GM12878 (cell line): ENCODE measurements at regions not wholly inside any gene's neighbourhood (a gene's known extent, or its start where the extent isn't known, plus 50 kb on each side); places are given as distances from the start of the nearest gene placed in this dataset.

Experiments used
- ATAC-seq: fragments of 200-7000 bp; cut with Tn5 transposase; 3 replicates; pipeline ENCODE4 v1.9.1; 2020; ENCODE audit warnings: mild to moderate bottlenecking, moderate library complexity
- BruUV-seq: library from RNA; stranded (reverse); fragments of 400-500 nt; replicated peaks from 2 replicates; lab custom pipeline; 2021; lab: Mats Ljungman, UMichigan
- CTCF ChIA-PET: fragments of 300-600 bp; sonication (Branson Sonifier 250); formaldehyde crosslinking; extraction: SDS; loops from one replicate; lab custom pipeline; 2021; ENCODE audit warnings: inconsistent platforms; lab: Yijun Ruan, JAX
- POLR2A ChIA-PET: fragments of 350-600 bp; formaldehyde crosslinking; extraction: SDS; loops from one replicate; lab custom pipeline; 2021; ENCODE audit warnings: inconsistent platforms; lab: Charles Lee
- RAD21 ChIA-PET: fragments of 300-600 bp; sonication (Branson Sonifier 250); formaldehyde crosslinking; loops from one replicate; lab custom pipeline; 2023; ENCODE audit warnings: antibody characterized with exemption; ENCODE audit not compliant: unreplicated experiment; lab: Charles Lee
- SMC1A ChIA-PET: fragments of 300-600 bp; sonication (Branson Sonifier 250); formaldehyde crosslinking; loops from one replicate; lab custom pipeline; 2023; ENCODE audit not compliant: unreplicated experiment, uncharacterized antibody; lab: Charles Lee
- DNase-seq: peaks from one replicate; pipeline ENCODE4 v3.0.0-alpha.2; 2011; ENCODE audit warnings: low read depth, low spot score
- FAIRE-seq: peaks from 3 replicates; lab custom pipeline; 2011; peaks lifted over from hg19 to GRCh38; lab: Jason Lieb, UNC
- H2AFZ ChIP-seq: 2 replicates; pipeline ENCODE4 v1.6.0; 2011; ENCODE audit warnings: low read depth, low read length, control low read depth; ENCODE audit not compliant: control insufficient read depth
- H3K27ac ChIP-seq: 2 replicates; pipeline ENCODE4 v1.5.1; 2011; ENCODE audit warnings: control low read depth; ENCODE audit not compliant: control insufficient read depth, insufficient read depth
- H3K27me3 ChIP-seq, 2 experiments: replicated peaks in 1 of 2; 2 replicates each; pipeline versions ENCODE4 v1.6.0 to v1.6.1; 2011; ENCODE audit warnings: low read length in 1 of 2; ENCODE audit not compliant: control insufficient read depth in 2 of 2, insufficient read depth in 2 of 2
- H3K36me3 ChIP-seq, 2 experiments: 2 replicates each; pipeline ENCODE4 v1.5.1; 2011; ENCODE audit warnings: low read length in 1 of 2; ENCODE audit not compliant: control insufficient read depth in 2 of 2, insufficient read depth in 2 of 2
- H3K4me1 ChIP-seq: 2 replicates; pipeline ENCODE4 v1.6.1; 2011; ENCODE audit warnings: mild to moderate bottlenecking, low read length, moderate library complexity, mixed read lengths; ENCODE audit not compliant: control insufficient read depth, insufficient read depth
- H3K4me2 ChIP-seq: 2 replicates; pipeline ENCODE4 v1.6.0; 2011; ENCODE audit warnings: control low read depth; ENCODE audit not compliant: control insufficient read depth, insufficient read depth
- H3K4me3 ChIP-seq: fragments of 200-600 bp; sonication (generic); 2 replicates; pipeline ENCODE4 v1.5.1; 2016
- H3K79me2 ChIP-seq: 2 replicates; pipeline ENCODE4 v1.6.0; 2011; ENCODE audit warnings: low read length; ENCODE audit not compliant: control insufficient read depth, insufficient read depth
- H3K9ac ChIP-seq: 2 replicates; pipeline ENCODE4 v1.8.0; 2011; ENCODE audit warnings: low read length, control low read depth, mixed read lengths; ENCODE audit not compliant: control insufficient read depth, insufficient read depth
- H3K9me3 ChIP-seq: replicated peaks from 3 replicates; pipeline ENCODE4 v1.5.1; 2011; ENCODE audit warnings: mild to moderate bottlenecking, low read length; ENCODE audit not compliant: control insufficient read depth, insufficient read depth
- H4K20me1 ChIP-seq: 2 replicates; pipeline ENCODE4 v1.6.0; 2011; ENCODE audit not compliant: control insufficient read depth, insufficient read depth
- ASH2L ChIP-seq: fragments of 300-600, 200-600 bp; sonication (generic); IDR thresholded peaks from 2 replicates; pipeline ENCODE4 v1.6.1; 2017; ENCODE audit warnings: low read depth, mild to moderate bottlenecking, borderline replicate concordance
- BHLHE40 ChIP-seq, 2 experiments: fragments of 450-650 bp in 1 of 2; IDR thresholded peaks; 2 replicates each; pipeline ENCODE4 v1.6.1; 2011 to 2017; ENCODE audit warnings: low read depth in 2 of 2, borderline replicate concordance in 1 of 2, improper control_type of control experiment in 1 of 2, low read length in 1 of 2, mild to moderate bottlenecking in 1 of 2
- CHD1 ChIP-seq: IDR thresholded peaks from 2 replicates; pipeline ENCODE4 v1.6.1; 2012; ENCODE audit warnings: low read depth, low read length, improper control_type of control experiment
- CREM ChIP-seq: IDR thresholded peaks from 2 replicates; pipeline ENCODE4 v1.6.1; 2014; ENCODE audit warnings: antibody characterized with exemption, low read depth
- HCFC1 ChIP-seq: fragments of 150-350 bp; IDR thresholded peaks from 2 replicates; pipeline ENCODE4 v1.6.1; 2014; ENCODE audit warnings: low read length
- JUND ChIP-seq: IDR thresholded peaks from 2 replicates; pipeline ENCODE4 v1.6.1; 2012; ENCODE audit warnings: low read depth, mild to moderate bottlenecking, low read length, improper control_type of control experiment, moderate library complexity
- NFYB ChIP-seq: IDR thresholded peaks from 2 replicates; pipeline ENCODE4 v1.6.1; 2011; ENCODE audit warnings: low read depth, mild to moderate bottlenecking, low read length, improper control_type of control experiment, moderate library complexity; ENCODE audit not compliant: insufficient read depth
- NRF1 ChIP-seq: conservative IDR thresholded peaks from 2 replicates; pipeline ENCODE4 v1.6.1; 2011; ENCODE audit warnings: mild to moderate bottlenecking, low read depth, low read length, improper control_type of control experiment
- SMAD1 ChIP-seq: fragments of 450-650 bp; IDR thresholded peaks from 2 replicates; pipeline ENCODE4 v1.6.1; 2018; ENCODE audit warnings: mild to moderate bottlenecking, low read depth; ENCODE audit not compliant: partially characterized antibody
- SPI1 ChIP-seq: IDR thresholded peaks from 2 replicates; pipeline ENCODE4 v1.6.1; 2011; ENCODE audit warnings: low read depth, mild to moderate bottlenecking, low read length, moderate library complexity, borderline replicate concordance; ENCODE audit not compliant: insufficient read depth
- TCF3 ChIP-seq: IDR thresholded peaks from 2 replicates; pipeline ENCODE4 v1.6.1; 2012; ENCODE audit warnings: low read depth, mild to moderate bottlenecking, low read length, borderline replicate concordance; ENCODE audit not compliant: insufficient read depth
- WRNIP1 ChIP-seq: IDR thresholded peaks from 2 replicates; pipeline ENCODE4 v1.6.1; 2011; ENCODE audit warnings: low read depth, low read length, improper control_type of control experiment, borderline replicate concordance
- WGBS: methylation state at CpG from one replicate; pipeline ENCODE4 v1.1.6; 2016; ENCODE audit warnings: low lambda C conversion rate; ENCODE audit not compliant: insufficient replicate concordance, insufficient coverage; ENCODE audit errors: missing lambda C conversion rate; 5-methylcytosine and 5-hydroxymethylcytosine counted together
- in situ Hi-C: fragments of 300-500 bp; cut with MboI; formaldehyde crosslinking; loops from 9 replicates; pipeline ENCODE4 v1.14.3; 2018; ENCODE audit warnings: mixed read lengths
- intact Hi-C: fragments of 100-400 bp; cut with micrococcal nuclease; formaldehyde crosslinking; loops from one replicate; pipeline ENCODE4 v1.14.2; 2022; ENCODE audit not compliant: unreplicated experiment
- TF ChIP-seq, protein P1 (sequence below): fragments of 450-650 bp; formaldehyde crosslinking; IDR thresholded peaks from 2 replicates; pipeline ENCODE4 v1.4.0; 2022; ENCODE audit warnings: mild to moderate bottlenecking, moderate library complexity
- TF ChIP-seq, protein P2 (sequence below): fragments of 450-650 bp; IDR thresholded peaks from 2 replicates; pipeline ENCODE4 v1.6.1; 2017; ENCODE audit warnings: mild to moderate bottlenecking, moderate library complexity
- TF ChIP-seq, protein P3 (sequence below): IDR thresholded peaks from 2 replicates; pipeline ENCODE4 v1.6.1; 2011; ENCODE audit warnings: low read depth, low read length, improper control_type of control experiment, borderline replicate concordance
- TF ChIP-seq, protein P4 (sequence below): IDR thresholded peaks from 2 replicates; pipeline ENCODE4 v1.6.1; 2011; ENCODE audit warnings: borderline replicate concordance, low read depth, mild to moderate bottlenecking, moderate library complexity, mixed read lengths, low read length; ENCODE audit not compliant: insufficient read depth; ENCODE audit errors: extremely low read length

DNA sequence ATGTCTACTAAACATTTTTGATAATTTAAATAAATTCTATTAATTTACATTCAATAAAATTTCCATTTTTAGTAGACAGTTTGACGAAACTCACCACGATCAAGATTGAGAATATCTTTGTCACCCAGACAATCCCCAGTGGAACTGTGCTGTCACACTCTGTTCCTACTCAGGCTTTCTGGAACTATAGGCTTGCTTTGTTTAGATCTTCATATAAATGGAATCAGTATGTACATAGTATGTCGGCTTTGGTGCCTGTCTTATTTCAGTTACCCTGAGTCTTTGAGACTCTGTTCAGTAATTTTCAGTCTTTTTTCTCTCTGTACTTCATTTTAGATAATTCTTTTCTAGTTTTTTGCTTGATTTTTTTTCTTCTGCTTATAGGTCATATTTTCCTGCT is 163.5 kb upstream of the EMCN start:
- no peak overlapping the region for H2AFZ ChIP-seq
- no peak overlapping the region for H3K27ac ChIP-seq
- H3K4me3 ChIP-seq = no peak overlapping the region
- no peak for DNase-seq
- ChIA-PET SMC1A (no interaction called here), POLR2A (interaction anchor here (0.6 kb wide), 1 partner anchor 10 kb away, joined by 3 read pairs; no protein-coding TSS in a partner anchor), CTCF (no interaction called here), RAD21 (no interaction called here)
- H3K9ac ChIP-seq = no peak overlapping the region
- no peaks in the 10 kb centered on the region for H3K4me1 ChIP-seq
- ATAC-seq = no peak
- H3K4me2 ChIP-seq = no peak overlapping the region
- no peak for FAIRE-seq
- WGBS = 16% methylated on average over 3 of the region's 3 CpGs
- in situ Hi-C loops = no loop called here
- H3K27me3 ChIP-seq = no peaks in the 10 kb centered on the region
- no peaks in the 10 kb centered on the region for H3K36me3 ChIP-seq
- H4K20me1 ChIP-seq = no peaks in the 10 kb centered on the region
- intact Hi-C loops = no loop called here
- no peaks in the 10 kb centered on the region for H3K79me2 ChIP-seq
- BruUV-seq = no TSS peak
- no peaks in the 10 kb centered on the region for H3K9me3 ChIP-seq
- TF ChIP-seq WRNIP1 (no peak), SMAD1 (no peak), JUND (no peak), NRF1 (no peak), CREM (no peak), ASH2L (no peak), CHD1 (no peak), TCF3 (no peak), BHLHE40 (IDR thresholded peaks at IDR 0.05; ENCODE audit: borderline replicate concordance in 1 of 2, low read depth in 2 of 2, low read length in 1 of 2) (no peak), HCFC1 (no peak), SPI1 (no peak), NFYB (no peak)
- TF ChIP-seq, protein P1, sequence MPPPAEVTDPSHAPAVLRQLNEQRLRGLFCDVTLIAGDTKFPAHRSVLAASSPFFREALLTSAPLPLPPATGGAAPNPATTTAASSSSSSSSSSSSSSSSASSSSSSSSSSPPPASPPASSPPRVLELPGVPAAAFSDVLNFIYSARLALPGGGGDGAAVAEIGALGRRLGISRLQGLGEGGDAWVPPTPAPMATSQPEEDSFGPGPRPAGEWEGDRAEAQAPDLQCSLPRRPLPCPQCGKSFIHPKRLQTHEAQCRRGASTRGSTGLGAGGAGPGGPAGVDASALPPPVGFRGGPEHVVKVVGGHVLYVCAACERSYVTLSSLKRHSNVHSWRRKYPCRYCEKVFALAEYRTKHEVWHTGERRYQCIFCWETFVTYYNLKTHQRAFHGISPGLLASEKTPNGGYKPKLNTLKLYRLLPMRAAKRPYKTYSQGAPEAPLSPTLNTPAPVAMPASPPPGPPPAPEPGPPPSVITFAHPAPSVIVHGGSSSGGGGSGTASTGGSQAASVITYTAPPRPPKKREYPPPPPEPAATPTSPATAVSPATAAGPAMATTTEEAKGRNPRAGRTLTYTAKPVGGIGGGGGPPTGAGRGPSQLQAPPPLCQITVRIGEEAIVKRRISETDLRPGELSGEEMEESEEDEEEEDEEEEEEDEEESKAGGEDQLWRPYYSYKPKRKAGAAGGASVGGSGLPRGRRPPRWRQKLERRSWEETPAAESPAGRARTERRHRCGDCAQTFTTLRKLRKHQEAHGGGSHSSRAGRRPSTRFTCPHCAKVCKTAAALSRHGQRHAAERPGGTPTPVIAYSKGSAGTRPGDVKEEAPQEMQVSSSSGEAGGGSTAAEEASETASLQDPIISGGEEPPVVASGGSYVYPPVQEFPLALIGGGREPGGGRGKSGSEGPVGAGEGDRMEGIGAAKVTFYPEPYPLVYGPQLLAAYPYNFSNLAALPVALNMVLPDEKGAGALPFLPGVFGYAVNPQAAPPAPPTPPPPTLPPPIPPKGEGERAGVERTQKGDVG (CRISPR knock-in tag) = no peak
- TF ChIP-seq, protein P2, sequence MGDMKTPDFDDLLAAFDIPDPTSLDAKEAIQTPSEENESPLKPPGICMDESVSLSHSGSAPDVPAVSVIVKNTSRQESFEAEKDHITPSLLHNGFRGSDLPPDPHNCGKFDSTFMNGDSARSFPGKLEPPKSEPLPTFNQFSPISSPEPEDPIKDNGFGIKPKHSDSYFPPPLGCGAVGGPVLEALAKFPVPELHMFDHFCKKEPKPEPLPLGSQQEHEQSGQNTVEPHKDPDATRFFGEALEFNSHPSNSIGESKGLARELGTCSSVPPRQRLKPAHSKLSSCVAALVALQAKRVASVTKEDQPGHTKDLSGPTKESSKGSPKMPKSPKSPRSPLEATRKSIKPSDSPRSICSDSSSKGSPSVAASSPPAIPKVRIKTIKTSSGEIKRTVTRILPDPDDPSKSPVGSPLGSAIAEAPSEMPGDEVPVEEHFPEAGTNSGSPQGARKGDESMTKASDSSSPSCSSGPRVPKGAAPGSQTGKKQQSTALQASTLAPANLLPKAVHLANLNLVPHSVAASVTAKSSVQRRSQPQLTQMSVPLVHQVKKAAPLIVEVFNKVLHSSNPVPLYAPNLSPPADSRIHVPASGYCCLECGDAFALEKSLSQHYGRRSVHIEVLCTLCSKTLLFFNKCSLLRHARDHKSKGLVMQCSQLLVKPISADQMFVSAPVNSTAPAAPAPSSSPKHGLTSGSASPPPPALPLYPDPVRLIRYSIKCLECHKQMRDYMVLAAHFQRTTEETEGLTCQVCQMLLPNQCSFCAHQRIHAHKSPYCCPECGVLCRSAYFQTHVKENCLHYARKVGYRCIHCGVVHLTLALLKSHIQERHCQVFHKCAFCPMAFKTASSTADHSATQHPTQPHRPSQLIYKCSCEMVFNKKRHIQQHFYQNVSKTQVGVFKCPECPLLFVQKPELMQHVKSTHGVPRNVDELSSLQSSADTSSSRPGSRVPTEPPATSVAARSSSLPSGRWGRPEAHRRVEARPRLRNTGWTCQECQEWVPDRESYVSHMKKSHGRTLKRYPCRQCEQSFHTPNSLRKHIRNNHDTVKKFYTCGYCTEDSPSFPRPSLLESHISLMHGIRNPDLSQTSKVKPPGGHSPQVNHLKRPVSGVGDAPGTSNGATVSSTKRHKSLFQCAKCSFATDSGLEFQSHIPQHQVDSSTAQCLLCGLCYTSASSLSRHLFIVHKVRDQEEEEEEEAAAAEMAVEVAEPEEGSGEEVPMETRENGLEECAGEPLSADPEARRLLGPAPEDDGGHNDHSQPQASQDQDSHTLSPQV = no peak
- TF ChIP-seq, protein P3, sequence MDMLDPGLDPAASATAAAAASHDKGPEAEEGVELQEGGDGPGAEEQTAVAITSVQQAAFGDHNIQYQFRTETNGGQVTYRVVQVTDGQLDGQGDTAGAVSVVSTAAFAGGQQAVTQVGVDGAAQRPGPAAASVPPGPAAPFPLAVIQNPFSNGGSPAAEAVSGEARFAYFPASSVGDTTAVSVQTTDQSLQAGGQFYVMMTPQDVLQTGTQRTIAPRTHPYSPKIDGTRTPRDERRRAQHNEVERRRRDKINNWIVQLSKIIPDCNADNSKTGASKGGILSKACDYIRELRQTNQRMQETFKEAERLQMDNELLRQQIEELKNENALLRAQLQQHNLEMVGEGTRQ = no peak
- TF ChIP-seq, protein P4, sequence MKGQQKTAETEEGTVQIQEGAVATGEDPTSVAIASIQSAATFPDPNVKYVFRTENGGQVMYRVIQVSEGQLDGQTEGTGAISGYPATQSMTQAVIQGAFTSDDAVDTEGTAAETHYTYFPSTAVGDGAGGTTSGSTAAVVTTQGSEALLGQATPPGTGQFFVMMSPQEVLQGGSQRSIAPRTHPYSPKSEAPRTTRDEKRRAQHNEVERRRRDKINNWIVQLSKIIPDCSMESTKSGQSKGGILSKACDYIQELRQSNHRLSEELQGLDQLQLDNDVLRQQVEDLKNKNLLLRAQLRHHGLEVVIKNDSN = no peak
